GM19238 (cell line): ENCODE measurements at regions not wholly inside any gene's neighbourhood (a gene's known extent, or its start where the extent isn't known, plus 50 kb on each side); places are given as distances from the start of the nearest gene placed in this dataset.
"Not testable (repeated sequence)": the region's sequence is repeated elsewhere in the genome, so short reads cannot be mapped to it uniquely, and the experiment has no call there.

Experiments used
- DNase-seq: peaks from one replicate; pipeline ENCODE4 v3.0.0; 2011; ENCODE audit warnings: low spot score; ENCODE audit not compliant: insufficient read length

GRCh38 chr13:50449465-50449864, 394.0 kb downstream of the DLEU7 start:
- DNase-seq: no peak

GRCh38 chr13:50450279-50450678, 393.2 kb downstream of the DLEU7 start:
- no peak for DNase-seq

GRCh38 chr13:50451609-50452008, 391.9 kb downstream of the DLEU7 start:
- no peak for DNase-seq

GRCh38 chr13:50452028-50452427, 391.5 kb downstream of the DLEU7 start:
- DNase-seq: no peak

GRCh38 chr13:50452756-50453155, 390.7 kb downstream of the DLEU7 start:
- no peak for DNase-seq

- no peak for DNase-seq
Observed at GRCh38 chr13:50453188-50453587, 390.3 kb downstream of the DLEU7 start.

- no peak for DNase-seq
Observed at GRCh38 chr13:50456111-50456510, 387.4 kb downstream of the DLEU7 start.

GRCh38 chr13:50457415-50458393, 385.8 kb downstream of the DLEU7 start:
- DNase-seq: no peak

GRCh38 chr13:50459046-50459445, 384.4 kb downstream of the DLEU7 start:
- no peak for DNase-seq

GRCh38 chr13:50459658-50460057, 383.8 kb downstream of the DLEU7 start:
- DNase-seq: no peak

GRCh38 chr13:50460358-50460757, 383.1 kb downstream of the DLEU7 start:
- no peak for DNase-seq

GRCh38 chr13:50461189-50461588, 382.3 kb downstream of the DLEU7 start:
- no peak for DNase-seq

- DNase-seq: no peak
Observed at GRCh38 chr13:50463719-50464118, 379.8 kb downstream of the DLEU7 start.

GRCh38 chr13:50464349-50465251, 378.9 kb downstream of the DLEU7 start:
- DNase-seq: no peak

GRCh38 chr13:50466456-50466855, 377.0 kb downstream of the DLEU7 start:
- DNase-seq: no peak

- DNase-seq: no peak
Observed at GRCh38 chr13:50467156-50468110, 376.1 kb downstream of the DLEU7 start.

- no peak for DNase-seq
Observed at GRCh38 chr13:50468849-50469669, 374.4 kb downstream of the DLEU7 start.

- not testable (repeated sequence) for DNase-seq
Observed at GRCh38 chr13:50473050-50473449, 370.4 kb downstream of the DLEU7 start.

- DNase-seq: no peak
Observed at GRCh38 chr13:50474088-50474662, 369.3 kb downstream of the DLEU7 start.
